Activated T-helper 17 cell treated with anti-CD3 and anti-CD28 coated beads, Interleukin-2, amount 50 U/mL, for 72 hours (primary cell): ENCODE measurements at regions not wholly inside any gene's neighbourhood (a gene's known extent, or its start where the extent isn't known, plus 50 kb on each side); places are given as distances from the start of the nearest gene placed in this dataset.
A peak's percentile ranks its signal among the peaks of the same experiment; 100 is the strongest.

Source experiments
- ATAC-seq: fragments of 150-1000 bp; cut with Tn5 transposase; replicated peaks from 2 replicates; pipeline ENCODE4 v1.10.0; 2021; ENCODE audit warnings: mild to moderate bottlenecking, moderate library complexity
- H3K27ac Mint-ChIP-seq: one replicate; pipeline ENCODE4 v1.8.0; 2022; ENCODE audit warnings: mixed read lengths
- H3K27me3 Mint-ChIP-seq: one replicate; pipeline ENCODE4 v1.8.0; 2022; ENCODE audit warnings: mixed read lengths
- H3K36me3 Mint-ChIP-seq: one replicate; pipeline ENCODE4 v1.8.0; 2022; ENCODE audit warnings: low read depth, mild to moderate bottlenecking, mixed read lengths
- H3K4me1 Mint-ChIP-seq: one replicate; pipeline ENCODE4 v1.8.0; 2022; ENCODE audit warnings: mixed read lengths
- H3K4me3 Mint-ChIP-seq: one replicate; pipeline ENCODE4 v1.8.0; 2022; ENCODE audit warnings: mild to moderate bottlenecking, mixed read lengths
- H3K9me3 Mint-ChIP-seq: one replicate; pipeline ENCODE4 v1.8.0; 2022; ENCODE audit warnings: mixed read lengths

- peaks cover 4% of the 10 kb centered on the region for H3K9me3 Mint-ChIP-seq
- peaks cover 15% of the 10 kb centered on the region for H3K27me3 Mint-ChIP-seq
- H3K4me3 Mint-ChIP-seq: no peak overlapping the region
- no peaks in the 10 kb centered on the region for H3K36me3 Mint-ChIP-seq
- H3K27ac Mint-ChIP-seq: no peak overlapping the region
- no peak for ATAC-seq
- no peaks in the 10 kb centered on the region for H3K4me1 Mint-ChIP-seq
Observed at GRCh38 chr1:30478283-30478682, 245.1 kb downstream of the MATN1 start.

- ATAC-seq: no peak
- Mint-ChIP-seq H3K27me3 (peaks cover 13% of the 10 kb centered on the region), H3K4me3 (no peak overlapping the region), H3K36me3 (no peaks in the 10 kb centered on the region), H3K27ac (no peak overlapping the region), H3K4me1 (no peaks in the 10 kb centered on the region), H3K9me3 (peaks cover 4% of the 10 kb centered on the region)
Observed at GRCh38 chr1:30477588-30477987, 245.8 kb downstream of the MATN1 start.

GRCh38 chr1:30476911-30477459 lies 246.4 kb downstream of the MATN1 start:
- H3K4me1 Mint-ChIP-seq: no peaks in the 10 kb centered on the region
- no peaks in the 10 kb centered on the region for H3K36me3 Mint-ChIP-seq
- no peak for ATAC-seq
- peaks cover 4% of the 10 kb centered on the region for H3K9me3 Mint-ChIP-seq
- H3K27me3 Mint-ChIP-seq: peaks cover 13% of the 10 kb centered on the region
- H3K27ac Mint-ChIP-seq: no peak overlapping the region
- H3K4me3 Mint-ChIP-seq: no peak overlapping the region

- H3K9me3 Mint-ChIP-seq: peaks cover 4% of the 10 kb centered on the region
- no peak overlapping the region for H3K27ac Mint-ChIP-seq
- no peak overlapping the region for H3K4me3 Mint-ChIP-seq
- H3K27me3 Mint-ChIP-seq: peaks cover 13% of the 10 kb centered on the region
- H3K4me1 Mint-ChIP-seq: no peaks in the 10 kb centered on the region
- no peak for ATAC-seq
- H3K36me3 Mint-ChIP-seq: no peaks in the 10 kb centered on the region
Observed at GRCh38 chr1:30476476-30476875, 246.9 kb downstream of the MATN1 start.

DNA sequence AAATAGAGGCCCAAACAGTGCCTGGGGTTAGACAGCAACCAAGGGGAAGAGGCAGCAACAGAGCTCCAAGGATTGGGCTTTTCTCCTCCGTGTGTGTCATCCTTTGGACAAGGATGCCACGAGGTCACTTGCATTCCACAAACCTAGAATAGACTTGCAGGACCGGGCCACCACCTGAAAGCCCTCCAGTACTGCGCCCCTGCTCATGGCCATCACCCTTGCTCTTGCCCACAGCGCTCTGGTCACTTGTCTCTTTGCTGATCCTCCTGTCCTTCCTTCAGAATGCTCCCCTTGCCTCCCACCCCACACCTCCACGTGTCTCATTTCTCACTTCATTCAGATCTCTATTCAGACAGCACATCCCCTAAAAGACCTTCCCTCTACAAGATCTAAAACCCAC lies 247.4 kb downstream of the MATN1 start:
- Mint-ChIP-seq H3K4me1 (no peaks in the 10 kb centered on the region), H3K4me3 (no peak overlapping the region), H3K9me3 (peaks cover 4% of the 10 kb centered on the region), H3K27me3 (peaks cover 16% of the 10 kb centered on the region), H3K27ac (no peak overlapping the region), H3K36me3 (no peaks in the 10 kb centered on the region)
- ATAC-seq: no peak

- Mint-ChIP-seq H3K27ac (no peak overlapping the region), H3K4me1 (no peaks in the 10 kb centered on the region), H3K4me3 (no peak overlapping the region), H3K36me3 (no peaks in the 10 kb centered on the region), H3K27me3 (peaks cover 12% of the 10 kb centered on the region), H3K9me3 (no peaks in the 10 kb centered on the region)
- no peak for ATAC-seq
Observed at GRCh38 chr1:30475201-30475600, 248.2 kb downstream of the MATN1 start.

DNA sequence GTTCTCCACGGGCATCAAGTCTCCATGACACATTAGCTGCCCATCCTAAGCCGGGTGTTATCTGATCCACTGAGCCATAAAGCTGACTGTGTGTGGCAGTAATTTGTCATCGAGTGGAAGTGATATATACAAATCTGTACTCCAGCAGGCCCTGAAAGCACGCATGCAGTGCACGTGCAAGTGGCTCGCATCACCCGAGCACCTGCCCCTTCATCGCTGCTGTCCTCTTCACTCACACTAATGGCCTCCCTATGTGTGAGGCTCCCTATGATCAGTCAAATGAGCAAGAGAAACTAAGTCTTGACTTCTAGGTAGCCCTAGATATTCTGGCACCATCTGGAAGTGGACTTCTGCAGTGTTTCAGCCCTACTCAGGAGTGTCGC lies 248.6 kb downstream of the MATN1 start:
- H3K36me3 Mint-ChIP-seq: no peaks in the 10 kb centered on the region
- H3K4me1 Mint-ChIP-seq: no peaks in the 10 kb centered on the region
- H3K9me3 Mint-ChIP-seq: no peaks in the 10 kb centered on the region
- ATAC-seq: no peak
- H3K27ac Mint-ChIP-seq: no peak overlapping the region
- no peak overlapping the region for H3K4me3 Mint-ChIP-seq
- H3K27me3 Mint-ChIP-seq: peaks cover 12% of the 10 kb centered on the region

- no peak overlapping the region for H3K4me3 Mint-ChIP-seq
- ATAC-seq: no peak
- H3K27ac Mint-ChIP-seq: no peak overlapping the region
- no peaks in the 10 kb centered on the region for H3K9me3 Mint-ChIP-seq
- H3K36me3 Mint-ChIP-seq: no peaks in the 10 kb centered on the region
- no peaks in the 10 kb centered on the region for H3K4me1 Mint-ChIP-seq
- H3K27me3 Mint-ChIP-seq: peaks cover 12% of the 10 kb centered on the region
Observed at GRCh38 chr1:30473922-30474817, 249.2 kb downstream of the MATN1 start.

DNA sequence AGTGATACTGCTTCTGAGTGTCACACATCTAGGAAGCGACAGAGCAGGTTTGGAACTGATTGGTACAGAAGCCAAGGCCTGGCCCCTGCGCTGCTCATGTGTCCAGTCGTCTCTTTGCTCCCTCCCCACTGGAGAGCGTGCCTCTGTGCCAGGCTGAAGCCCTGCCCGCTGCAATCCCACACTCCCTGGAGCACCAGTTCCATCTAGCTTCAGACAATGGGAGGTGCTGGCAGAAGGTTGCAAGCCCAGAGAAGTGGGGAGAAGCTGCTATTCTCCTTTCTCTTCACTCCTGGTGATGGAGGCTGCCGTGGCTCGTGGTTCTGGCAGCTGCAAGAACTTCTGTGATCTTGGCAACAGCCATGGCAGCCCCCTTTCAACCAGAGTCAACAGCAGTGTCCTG lies 250.9 kb downstream of the MATN1 start:
- Mint-ChIP-seq H3K4me1 (no peaks in the 10 kb centered on the region), H3K27me3 (peaks cover 12% of the 10 kb centered on the region), H3K4me3 (no peak overlapping the region), H3K9me3 (no peaks in the 10 kb centered on the region), H3K27ac (no peak overlapping the region), H3K36me3 (no peaks in the 10 kb centered on the region)
- no peak for ATAC-seq

DNA sequence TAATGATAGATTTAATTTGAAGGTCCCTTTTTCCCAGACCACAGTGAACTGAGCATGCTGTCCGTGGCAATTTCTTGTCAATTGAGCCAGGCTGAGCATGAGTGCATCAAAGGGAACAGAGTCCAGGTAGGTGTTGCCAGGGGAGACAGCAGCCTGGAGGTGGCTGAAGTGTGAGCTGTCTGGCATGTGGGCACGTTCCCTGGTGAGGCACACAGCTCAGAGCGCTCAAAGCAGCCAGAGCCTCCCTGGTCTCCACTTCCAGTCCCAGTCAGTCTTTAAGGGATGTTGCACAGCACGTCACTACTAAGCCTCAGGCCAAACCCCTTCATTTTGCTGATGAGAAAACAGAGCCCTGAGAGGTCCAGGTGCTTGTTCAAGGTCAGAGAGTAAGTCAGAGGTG lies 251.4 kb downstream of the MATN1 start:
- no peak for ATAC-seq
- Mint-ChIP-seq H3K4me3 (no peak overlapping the region), H3K9me3 (no peaks in the 10 kb centered on the region), H3K27ac (no peak overlapping the region), H3K27me3 (peaks cover 7% of the 10 kb centered on the region), H3K4me1 (no peaks in the 10 kb centered on the region), H3K36me3 (no peaks in the 10 kb centered on the region)

- H3K9me3 Mint-ChIP-seq: no peaks in the 10 kb centered on the region
- H3K36me3 Mint-ChIP-seq: no peaks in the 10 kb centered on the region
- H3K4me3 Mint-ChIP-seq: no peak overlapping the region
- H3K27me3 Mint-ChIP-seq: peaks cover 8% of the 10 kb centered on the region
- ATAC-seq: peak; percentile 31
- H3K4me1 Mint-ChIP-seq: no peaks in the 10 kb centered on the region
- H3K27ac Mint-ChIP-seq: no peak overlapping the region
Observed at GRCh38 chr1:30471307-30471706, 252.1 kb downstream of the MATN1 start.

- Mint-ChIP-seq H3K9me3 (no peaks in the 10 kb centered on the region), H3K4me3 (no peak overlapping the region), H3K4me1 (no peaks in the 10 kb centered on the region), H3K36me3 (no peaks in the 10 kb centered on the region), H3K27ac (no peak overlapping the region), H3K27me3 (peaks cover 8% of the 10 kb centered on the region)
- no peak for ATAC-seq
Observed at GRCh38 chr1:30469426-30469825, 254.0 kb downstream of the MATN1 start.

- H3K36me3 Mint-ChIP-seq: no peaks in the 10 kb centered on the region
- no peak overlapping the region for H3K4me3 Mint-ChIP-seq
- no peaks in the 10 kb centered on the region for H3K4me1 Mint-ChIP-seq
- no peaks in the 10 kb centered on the region for H3K9me3 Mint-ChIP-seq
- H3K27ac Mint-ChIP-seq: no peak overlapping the region
- H3K27me3 Mint-ChIP-seq: peaks cover 11% of the 10 kb centered on the region
- no peak for ATAC-seq
Observed at GRCh38 chr1:30467101-30467500, 256.3 kb downstream of the MATN1 start.

- no peaks in the 10 kb centered on the region for H3K36me3 Mint-ChIP-seq
- H3K9me3 Mint-ChIP-seq: no peaks in the 10 kb centered on the region
- no peak overlapping the region for H3K27ac Mint-ChIP-seq
- no peak for ATAC-seq
- no peaks in the 10 kb centered on the region for H3K4me1 Mint-ChIP-seq
- peaks cover 12% of the 10 kb centered on the region for H3K27me3 Mint-ChIP-seq
- H3K4me3 Mint-ChIP-seq: no peak overlapping the region
Observed at GRCh38 chr1:30466610-30467009, 256.8 kb downstream of the MATN1 start.

DNA sequence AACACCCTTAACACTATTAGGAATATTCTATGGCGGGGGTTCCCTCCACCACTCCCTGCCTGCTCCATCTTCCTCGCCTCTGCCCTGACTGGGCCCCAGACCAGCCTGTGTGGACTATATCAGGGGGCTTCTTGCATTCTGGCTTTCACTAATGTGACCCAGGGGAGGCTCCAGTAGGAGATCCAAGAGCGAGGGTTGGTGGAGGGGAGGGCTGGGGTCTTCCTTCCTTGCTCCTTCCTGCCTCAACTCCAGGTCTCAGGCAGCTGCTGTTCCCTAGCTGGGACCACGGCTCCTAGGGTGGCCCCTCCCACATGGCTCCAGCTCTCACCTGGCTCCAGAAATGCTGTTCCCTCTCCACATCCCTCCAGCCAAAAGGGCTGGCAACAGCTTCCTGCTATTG lies 257.4 kb downstream of the MATN1 start:
- Mint-ChIP-seq H3K4me1 (no peaks in the 10 kb centered on the region), H3K27ac (no peak overlapping the region), H3K36me3 (no peaks in the 10 kb centered on the region), H3K27me3 (peaks cover 10% of the 10 kb centered on the region), H3K9me3 (no peaks in the 10 kb centered on the region), H3K4me3 (no peak overlapping the region)
- no peak for ATAC-seq
